ENCODE measurements at regions not wholly inside any gene's neighbourhood (a gene's known extent, or its start where the extent isn't known, plus 50 kb on each side); places are given as distances from the start of the nearest gene placed in this dataset.

- DNase-seq (ENCODE audit: low spot score), result no peak
Observed at GRCh38 chrX:51798701-51799100, 55.5 kb downstream of the GSPT2 start.

- DNase-seq (ENCODE audit: low spot score), result peak; percentile 11
Observed at GRCh38 chrX:51802917-51803688, 59.9 kb downstream of the GSPT2 start.

- no peak for DNase-seq (ENCODE audit: low spot score)
Observed at GRCh38 chrX:51803833-51804232, 60.6 kb downstream of the GSPT2 start.

GRCh38 chrX:51804741-51805140 lies 61.5 kb downstream of the GSPT2 start:
- no peak for DNase-seq (ENCODE audit: low spot score)

GRCh38 chrX:51813886-51814460 lies 70.7 kb downstream of the GSPT2 start:
- no peak for DNase-seq (ENCODE audit: low spot score)

- DNase-seq (ENCODE audit: low spot score), result no peak
Observed at GRCh38 chrX:51824061-51824460, 69.4 kb upstream of the MAGED1 start.

GRCh38 chrX:51825436-51825835 lies 68.0 kb upstream of the MAGED1 start:
- no peak for DNase-seq (ENCODE audit: low spot score)

- DNase-seq (ENCODE audit: low spot score), result no peak
Observed at GRCh38 chrX:51834076-51834475, 59.3 kb upstream of the MAGED1 start.

- DNase-seq (ENCODE audit: low spot score), result no peak
Observed at GRCh38 chrX:51836823-51837222, 56.6 kb upstream of the MAGED1 start.

GRCh38 chrX:51837451-51837850 lies 56.0 kb upstream of the MAGED1 start:
- no peak for DNase-seq (ENCODE audit: low spot score)

GRCh38 chrX:51837921-51838320 lies 55.5 kb upstream of the MAGED1 start:
- DNase-seq (ENCODE audit: low spot score), result no peak
